ENCODE measurements at regions not wholly inside any gene's neighbourhood (a gene's known extent, or its start where the extent isn't known, plus 50 kb on each side); places are given as distances from the start of the nearest gene placed in this dataset.

DNA sequence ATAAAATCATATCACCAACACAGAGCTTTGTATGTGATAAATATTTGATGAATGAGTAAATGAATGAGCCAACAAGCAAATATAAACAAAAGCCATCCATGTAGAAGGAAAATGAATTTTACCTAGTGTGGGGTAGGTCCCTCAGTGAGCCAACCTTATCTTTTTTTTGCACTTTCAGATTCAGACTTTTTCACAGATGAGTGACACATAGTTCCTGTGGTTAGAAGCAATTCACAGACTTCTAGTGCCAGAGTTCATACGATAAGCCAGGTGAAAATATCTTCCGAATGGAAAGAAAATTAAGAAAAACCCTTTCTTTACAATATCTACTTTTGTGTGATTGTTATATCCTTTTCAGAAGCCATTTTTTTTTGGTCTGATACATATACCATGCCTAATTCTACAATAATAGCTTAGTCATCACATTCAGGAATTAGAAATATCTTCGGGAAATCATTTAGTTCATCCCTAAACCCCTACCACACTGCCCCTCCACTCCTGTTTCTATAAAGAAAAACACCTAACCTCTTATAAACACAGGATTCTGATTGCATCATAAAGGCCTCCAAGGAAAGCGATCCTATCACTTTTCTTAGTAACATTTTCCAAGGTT lies 82.7 kb upstream of the CNR1 start:
- Histone ChIP-seq H3K79me2 (ENCODE audit: control insufficient read depth, insufficient read depth, low read length) (no peaks in the 10 kb centered on the region), H3K4me2 (ENCODE audit: control insufficient read depth, extremely low read depth, insufficient read depth, low read depth, low read length) (no peak overlapping the region), H3K9me1 (ENCODE audit: control insufficient read depth, extremely low read depth, insufficient read depth, low read length) (no peaks in the 10 kb centered on the region), H3K9me3 (ENCODE audit: control insufficient read depth, low read depth, low read length) (no peaks in the 10 kb centered on the region), H3K4me3 (ENCODE audit: control insufficient read depth in 2 of 3, extremely low read depth in 1 of 3, insufficient read depth in 2 of 3, low read depth in 1 of 3, low read length in 3 of 3) (no peak overlapping the region), H3K27me3 (ENCODE audit: control insufficient read depth, extremely low read depth, insufficient read depth, low read length) (no peaks in the 10 kb centered on the region), H3K36me3 (ENCODE audit: control insufficient read depth in 2 of 2, extremely low read depth in 1 of 2, insufficient read depth in 2 of 2, low read length in 2 of 2) (no peaks in the 10 kb centered on the region), H2AFZ (ENCODE audit: control insufficient read depth, low read length) (no peak overlapping the region), H3K9ac (ENCODE audit: control insufficient read depth, extremely low read depth, insufficient read depth, low read length) (no peak overlapping the region), H3K4me1 (ENCODE audit: control insufficient read depth, extremely low read depth, insufficient read depth, low read length) (no peaks in the 10 kb centered on the region), H4K20me1 (ENCODE audit: control insufficient read depth, extremely low read depth, insufficient read depth, low read length) (no peaks in the 10 kb centered on the region), H3K27ac (ENCODE audit: control insufficient read depth, insufficient read depth, low read length) (no peak overlapping the region)
- FAIRE-seq (no peak), DNase-seq (ENCODE audit: low read depth, low spot score) (no peak)
- dilution Hi-C loops (cut with MboI; ENCODE audit: extremely low pct_ligation_motif_present, low sequenced_read_pairs) = no loop called here
- TF ChIP-seq EZH2 (IDR thresholded peaks at IDR 0.05; ENCODE audit: low read length) (no peak), CTCF (optimal IDR thresholded peaks at IDR 0.05 in 1 of 3, IDR thresholded peaks at IDR 0.05 in 1 of 3, conservative IDR thresholded peaks at IDR 0.05 in 1 of 3; ENCODE audit: extremely low read depth in 1 of 3, insufficient read depth in 2 of 3, low read length in 3 of 3) (no peak)

GRCh38 chr6:88246654-88247053 lies 80.5 kb upstream of the CNR1 start:
- dilution Hi-C loops (cut with MboI; ENCODE audit: extremely low pct_ligation_motif_present, low sequenced_read_pairs) = no loop called here
- H3K9me3 ChIP-seq (ENCODE audit: control insufficient read depth, low read depth, low read length) = no peaks in the 10 kb centered on the region
- TF ChIP-seq CTCF (optimal IDR thresholded peaks at IDR 0.05 in 1 of 3, IDR thresholded peaks at IDR 0.05 in 1 of 3, conservative IDR thresholded peaks at IDR 0.05 in 1 of 3; ENCODE audit: extremely low read depth in 1 of 3, insufficient read depth in 2 of 3, low read length in 3 of 3) (no peak), EZH2 (IDR thresholded peaks at IDR 0.05; ENCODE audit: low read length) (no peak)

More at GRCh38 chr6:88246654-88247053, 80.5 kb upstream of the CNR1 start:
- no peak overlapping the region for H2AFZ ChIP-seq (ENCODE audit: control insufficient read depth, low read length)
- DNase-seq (ENCODE audit: low read depth, low spot score) (no peak), FAIRE-seq (no peak)
- no peaks in the 10 kb centered on the region for H3K27me3 ChIP-seq (ENCODE audit: control insufficient read depth, extremely low read depth, insufficient read depth, low read length)
- H3K4me3 ChIP-seq (ENCODE audit: control insufficient read depth in 2 of 3, extremely low read depth in 1 of 3, insufficient read depth in 2 of 3, low read depth in 1 of 3, low read length in 3 of 3) = no peak overlapping the region
- H3K79me2 ChIP-seq (ENCODE audit: control insufficient read depth, insufficient read depth, low read length) = no peaks in the 10 kb centered on the region
- H3K36me3 ChIP-seq (ENCODE audit: control insufficient read depth in 2 of 2, extremely low read depth in 1 of 2, insufficient read depth in 2 of 2, low read length in 2 of 2) = no peaks in the 10 kb centered on the region
- no peak overlapping the region for H3K27ac ChIP-seq (ENCODE audit: control insufficient read depth, insufficient read depth, low read length)
- H3K4me1 ChIP-seq (ENCODE audit: control insufficient read depth, extremely low read depth, insufficient read depth, low read length) = no peaks in the 10 kb centered on the region
- no peak overlapping the region for H3K4me2 ChIP-seq (ENCODE audit: control insufficient read depth, extremely low read depth, insufficient read depth, low read depth, low read length)
- H3K9ac ChIP-seq (ENCODE audit: control insufficient read depth, extremely low read depth, insufficient read depth, low read length) = no peak overlapping the region
- H4K20me1 ChIP-seq (ENCODE audit: control insufficient read depth, extremely low read depth, insufficient read depth, low read length) = no peaks in the 10 kb centered on the region
- H3K9me1 ChIP-seq (ENCODE audit: control insufficient read depth, extremely low read depth, insufficient read depth, low read length) = no peaks in the 10 kb centered on the region
